ENCODE measurements at regions not wholly inside any gene's neighbourhood (a gene's known extent, or its start where the extent isn't known, plus 50 kb on each side); places are given as distances from the start of the nearest gene placed in this dataset.
"Not testable (repeated sequence)": the region's sequence is repeated elsewhere in the genome, so short reads cannot be mapped to it uniquely, and the experiment has no call there.

GRCh38 chr13:65330287-65330686 lies 1899.8 kb downstream of the PCDH9 start:
- Histone ChIP-seq H3K27me3 (replicated peaks; ENCODE audit: insufficient read depth) (no peaks in the 10 kb centered on the region), H3K9me3 (no peaks in the 10 kb centered on the region), H3K27ac (no peak overlapping the region), H3K4me1 (ENCODE audit: control insufficient read depth in 1 of 2, low read depth in 2 of 2) (no peaks in the 10 kb centered on the region), H3K36me3 (no peaks in the 10 kb centered on the region), H3K4me3 (no peak overlapping the region)
- DNase-seq (ENCODE audit: low spot score): no peak
- no peak for ATAC-seq (ENCODE audit: insufficient number of reproducible peaks, low FRiP score, low read depth)
- no peak for TF ChIP-seq CTCF (IDR thresholded peaks at IDR 0.05)

- not testable (repeated sequence) for H3K27me3 ChIP-seq (replicated peaks; ENCODE audit: insufficient read depth); ATAC-seq (ENCODE audit: insufficient number of reproducible peaks, low FRiP score, low read depth); H3K9me3 ChIP-seq; H3K27ac ChIP-seq; H3K4me1 ChIP-seq (ENCODE audit: control insufficient read depth in 1 of 2, low read depth in 2 of 2); H3K36me3 ChIP-seq; H3K4me3 ChIP-seq; DNase-seq (ENCODE audit: low spot score)
Measured at GRCh38 chr13:65323192-65323591, 1906.9 kb downstream of the PCDH9 start.

- not testable (repeated sequence) for H3K27me3 ChIP-seq (replicated peaks; ENCODE audit: insufficient read depth); DNase-seq (ENCODE audit: low spot score); H3K4me1 ChIP-seq (ENCODE audit: control insufficient read depth in 1 of 2, low read depth in 2 of 2); H3K9me3 ChIP-seq; H3K4me3 ChIP-seq; H3K36me3 ChIP-seq; H3K27ac ChIP-seq; ATAC-seq (ENCODE audit: insufficient number of reproducible peaks, low FRiP score, low read depth)
Measured at GRCh38 chr13:65321423-65321822, 1908.7 kb downstream of the PCDH9 start.

- no peak for TF ChIP-seq CTCF (IDR thresholded peaks at IDR 0.05)
- no peak overlapping the region for H3K4me3 ChIP-seq
- DNase-seq (ENCODE audit: low spot score) (no peak), ATAC-seq (ENCODE audit: insufficient number of reproducible peaks, low FRiP score, low read depth) (no peak)
- no peaks in the 10 kb centered on the region for H3K4me1 ChIP-seq (ENCODE audit: control insufficient read depth in 1 of 2, low read depth in 2 of 2)
- H3K36me3 ChIP-seq: no peaks in the 10 kb centered on the region
- no peak overlapping the region for H3K27ac ChIP-seq
- H3K27me3 ChIP-seq (replicated peaks; ENCODE audit: insufficient read depth): no peaks in the 10 kb centered on the region
- no peaks in the 10 kb centered on the region for H3K9me3 ChIP-seq
Measured at GRCh38 chr13:65314008-65314407, 1916.1 kb downstream of the PCDH9 start.

GRCh38 chr13:65310663-65311328 lies 1919.3 kb downstream of the PCDH9 start:
- Histone ChIP-seq H3K27me3 (replicated peaks; ENCODE audit: insufficient read depth) (no peaks in the 10 kb centered on the region), H3K9me3 (no peaks in the 10 kb centered on the region), H3K36me3 (no peaks in the 10 kb centered on the region), H3K4me1 (ENCODE audit: control insufficient read depth in 1 of 2, low read depth in 2 of 2) (no peaks in the 10 kb centered on the region), H3K4me3 (no peak overlapping the region), H3K27ac (no peak overlapping the region)
- ATAC-seq (ENCODE audit: insufficient number of reproducible peaks, low FRiP score, low read depth) (no peak), DNase-seq (ENCODE audit: low spot score) (no peak)
- no peak for TF ChIP-seq CTCF (IDR thresholded peaks at IDR 0.05)

GRCh38 chr13:65309906-65310305 lies 1920.2 kb downstream of the PCDH9 start:
- no peaks in the 10 kb centered on the region for H3K4me1 ChIP-seq (ENCODE audit: control insufficient read depth in 1 of 2, low read depth in 2 of 2)
- DNase-seq (ENCODE audit: low spot score): no peak
- H3K9me3 ChIP-seq: no peaks in the 10 kb centered on the region
- no peak overlapping the region for H3K4me3 ChIP-seq
- ATAC-seq (ENCODE audit: insufficient number of reproducible peaks, low FRiP score, low read depth): no peak
- H3K27ac ChIP-seq: no peak overlapping the region
- no peaks in the 10 kb centered on the region for H3K27me3 ChIP-seq (replicated peaks; ENCODE audit: insufficient read depth)
- no peak for TF ChIP-seq CTCF (IDR thresholded peaks at IDR 0.05)
- no peaks in the 10 kb centered on the region for H3K36me3 ChIP-seq

- not testable (repeated sequence) for DNase-seq (ENCODE audit: low spot score); H3K9me3 ChIP-seq; H3K27ac ChIP-seq; ATAC-seq (ENCODE audit: insufficient number of reproducible peaks, low FRiP score, low read depth); H3K36me3 ChIP-seq; H3K27me3 ChIP-seq (replicated peaks; ENCODE audit: insufficient read depth); H3K4me1 ChIP-seq (ENCODE audit: control insufficient read depth in 1 of 2, low read depth in 2 of 2); H3K4me3 ChIP-seq
Measured at GRCh38 chr13:65308729-65309128, 1921.4 kb downstream of the PCDH9 start.
